HG02798 (cell line): ENCODE measurements at regions not wholly inside any gene's neighbourhood (a gene's known extent, or its start where the extent isn't known, plus 50 kb on each side); places are given as distances from the start of the nearest gene placed in this dataset.
"Not testable (repeated sequence)": the region's sequence is repeated elsewhere in the genome, so short reads cannot be mapped to it uniquely, and the experiment has no call there.

Experiments used
- ATAC-seq: cut with Tn5 transposase; IDR thresholded peaks from one replicate; pipeline ENCODE4 v1.9.1; 2021; ENCODE audit warnings: mild to moderate bottlenecking; ENCODE audit not compliant: unreplicated experiment, poor library complexity

GRCh38 chr10:124174673-124175645, 81.6 kb upstream of the CHST15 start:
- no peak for ATAC-seq

GRCh38 chr10:124174071-124174566, 80.7 kb upstream of the CHST15 start:
- ATAC-seq: no peak

- no peak for ATAC-seq
These were observed 80.0 kb upstream of the CHST15 start for GRCh38 chr10:124173298-124173900.

GRCh38 chr10:124172181-124172916, 79.0 kb upstream of the CHST15 start:
- ATAC-seq: no peak

- no peak for ATAC-seq
These were observed 78.2 kb upstream of the CHST15 start for GRCh38 chr10:124171561-124171960.

GRCh38 chr10:124170631-124171030, 77.2 kb upstream of the CHST15 start:
- ATAC-seq: no peak

- no peak for ATAC-seq
These were observed 75.8 kb upstream of the CHST15 start for GRCh38 chr10:124168991-124169802.

GRCh38 chr10:124168581-124168980, 75.2 kb upstream of the CHST15 start:
- ATAC-seq: no peak

- ATAC-seq: not testable (repeated sequence)
These were observed 74.5 kb upstream of the CHST15 start for GRCh38 chr10:124167925-124168324.

GRCh38 chr10:124166431-124167125, 73.2 kb upstream of the CHST15 start:
- no peak for ATAC-seq

- no peak for ATAC-seq
These were observed 72.4 kb upstream of the CHST15 start for GRCh38 chr10:124165827-124166226.

- ATAC-seq: no peak
These were observed 71.9 kb upstream of the CHST15 start for GRCh38 chr10:124165311-124165710.

- no peak for ATAC-seq
These were observed 70.9 kb upstream of the CHST15 start for GRCh38 chr10:124164264-124164663.

- ATAC-seq: no peak
These were observed 69.5 kb upstream of the CHST15 start for GRCh38 chr10:124162774-124163354.

- ATAC-seq: no peak
These were observed 68.7 kb upstream of the CHST15 start for GRCh38 chr10:124162136-124162535.

- no peak for ATAC-seq
These were observed 68.2 kb upstream of the CHST15 start for GRCh38 chr10:124161601-124162000.

GRCh38 chr10:124160943-124161582, 67.7 kb upstream of the CHST15 start:
- ATAC-seq: no peak

GRCh38 chr10:124160176-124160575, 66.8 kb upstream of the CHST15 start:
- ATAC-seq: no peak
